Lower lobe of right lung (tissue), 2 donors: ENCODE measurements at regions not wholly inside any gene's neighbourhood (a gene's known extent, or its start where the extent isn't known, plus 50 kb on each side); places are given as distances from the start of the nearest gene placed in this dataset.

ENCODE experiments used
- ATAC-seq, 2 donors: fragments of 200-7000 bp; cut with Tn5 transposase; one replicate each; pipeline ENCODE4 v1.9.1; 2020 to 2022; ENCODE audit warnings: mild to moderate bottlenecking in 2 of 2, moderate library complexity in 2 of 2
- DNase-seq: peaks from one replicate; pipeline ENCODE4 v3.0.0-alpha.2; 2020
- H3K27ac ChIP-seq: fragments of 200-600 bp; one replicate; pipeline ENCODE4 v1.8.0; 2022
- H3K27me3 ChIP-seq: fragments of 200-600 bp; one replicate; pipeline ENCODE4 v1.8.0; 2022; ENCODE audit warnings: low read depth
- H3K36me3 ChIP-seq: fragments of 200-600 bp; one replicate; pipeline ENCODE4 v1.8.0; 2022; ENCODE audit warnings: mild to moderate bottlenecking
- H3K4me1 ChIP-seq: fragments of 200-600 bp; one replicate; pipeline ENCODE4 v1.8.0; 2022
- H3K4me3 ChIP-seq: fragments of 200-600 bp; one replicate; pipeline ENCODE4 v1.8.0; 2022; ENCODE audit warnings: mild to moderate bottlenecking
- H3K9me3 ChIP-seq: fragments of 200-600 bp; one replicate; pipeline ENCODE4 v1.8.0; 2022
- CTCF ChIP-seq: fragments of 200-600 bp; IDR thresholded peaks from one replicate; pipeline ENCODE4 v1.8.0; 2022; ENCODE audit warnings: antibody characterized with exemption, mild to moderate bottlenecking
- intact Hi-C: fragments of 100-400 bp; cut with DNase I; formaldehyde crosslinking; loops from one replicate; pipeline ENCODE4 v1.11.0; 2022
- donor health status: DM: no; HTN: yes; CAD: no; lungs with severe emphysema.

- Histone ChIP-seq H3K4me1 (no peaks in the 10 kb centered on the region), H3K36me3 (no peaks in the 10 kb centered on the region), H3K9me3 (no peaks in the 10 kb centered on the region), H3K27me3 (no peaks in the 10 kb centered on the region), H3K4me3 (no peak overlapping the region), H3K27ac (no peak overlapping the region)
- TF ChIP-seq CTCF: no peak
- no peak for ATAC-seq
- intact Hi-C loops: no loop called here
- no peak for DNase-seq
Observed at GRCh38 chr3:168570404-168571155, 474.9 kb upstream of the GOLIM4 start.

GRCh38 chr3:168558728-168559411 is 463.1 kb upstream of the GOLIM4 start:
- TF ChIP-seq CTCF: no peak
- no peaks in the 10 kb centered on the region for H3K36me3 ChIP-seq
- no peaks in the 10 kb centered on the region for H3K4me1 ChIP-seq
- no peaks in the 10 kb centered on the region for H3K27me3 ChIP-seq
- intact Hi-C loops: no loop called here
- H3K4me3 ChIP-seq: no peak overlapping the region
- DNase-seq: no peak
- H3K27ac ChIP-seq: no peak overlapping the region
- ATAC-seq: no peak
- H3K9me3 ChIP-seq: no peaks in the 10 kb centered on the region

GRCh38 chr3:168552251-168552650 is 456.5 kb upstream of the GOLIM4 start:
- no peak for DNase-seq
- no peaks in the 10 kb centered on the region for H3K4me1 ChIP-seq
- H3K9me3 ChIP-seq: no peaks in the 10 kb centered on the region
- no peak overlapping the region for H3K27ac ChIP-seq
- intact Hi-C loops: no loop called here
- H3K36me3 ChIP-seq: no peaks in the 10 kb centered on the region
- no peaks in the 10 kb centered on the region for H3K27me3 ChIP-seq
- H3K4me3 ChIP-seq: no peak overlapping the region
- no peak for ATAC-seq
- no peak for TF ChIP-seq CTCF

- Histone ChIP-seq H3K4me1 (no peaks in the 10 kb centered on the region), H3K9me3 (no peaks in the 10 kb centered on the region), H3K36me3 (no peaks in the 10 kb centered on the region), H3K27me3 (no peaks in the 10 kb centered on the region), H3K27ac (no peak overlapping the region), H3K4me3 (no peak overlapping the region)
- ATAC-seq (no peak), DNase-seq (no peak)
- intact Hi-C loops: no loop called here
- no peak for TF ChIP-seq CTCF
Observed at GRCh38 chr3:168548719-168549118, 453.0 kb upstream of the GOLIM4 start.

GRCh38 chr3:168546707-168547106 is 451.0 kb upstream of the GOLIM4 start:
- intact Hi-C loops: no loop called here
- H3K4me3 ChIP-seq: no peak overlapping the region
- no peaks in the 10 kb centered on the region for H3K36me3 ChIP-seq
- H3K27ac ChIP-seq: no peak overlapping the region
- DNase-seq (peak; percentile 22), ATAC-seq (no peak)
- TF ChIP-seq CTCF: no peak
- H3K27me3 ChIP-seq: no peaks in the 10 kb centered on the region
- no peaks in the 10 kb centered on the region for H3K9me3 ChIP-seq
- no peaks in the 10 kb centered on the region for H3K4me1 ChIP-seq
